Ovary (tissue), 7 donors: ENCODE measurements at regions not wholly inside any gene's neighbourhood (a gene's known extent, or its start where the extent isn't known, plus 50 kb on each side); places are given as distances from the start of the nearest gene placed in this dataset.

Experiments
- DNase-seq, 5 donors: peaks; one replicate each; pipeline ENCODE4 v3.0.0-alpha.2; 2019 to 2020
- H3K27ac ChIP-seq, 2 donors: fragments of 200-600 bp; one replicate each; pipeline versions ENCODE4 v1.5.1 to v1.8.0; 2019 to 2022
- H3K27me3 ChIP-seq: fragments of 200-600 bp; one replicate; pipeline ENCODE4 v1.8.0; 2022
- H3K36me3 ChIP-seq: fragments of 200-600 bp; sonication (generic); one replicate; pipeline ENCODE4 v1.5.1; 2019
- H3K4me1 ChIP-seq: one replicate; pipeline ENCODE4 v1.8.1; 2013; ENCODE audit warnings: mild to moderate bottlenecking, moderate library complexity; ENCODE audit not compliant: insufficient read depth
- H3K4me3 ChIP-seq: fragments of 200-600 bp; sonication (generic); one replicate; pipeline ENCODE4 v1.5.1; 2017
- H3K9me3 ChIP-seq, 2 donors: fragments of 200-600 bp in 1 of 2; sonication (generic) in 1 of 2; one replicate each; pipeline versions ENCODE4 v1.5.1 to v1.8.1; 2013 to 2019; ENCODE audit warnings: mild to moderate bottlenecking in 1 of 2, moderate library complexity in 1 of 2
- EP300 ChIP-seq: sonication (generic); formaldehyde crosslinking; IDR thresholded peaks from one replicate; pipeline ENCODE4 v1.6.1; 2017; ENCODE audit warnings: antibody characterized with exemption
- POLR2A ChIP-seq: fragments of 450-650 bp; IDR thresholded peaks from one replicate; pipeline ENCODE4 v1.6.1; 2017; ENCODE audit warnings: antibody characterized with exemption, mild to moderate bottlenecking, moderate library complexity
- WGBS, 3 donors: extraction: QIAGEN DNeasy Blood & Tissue Kit in 1 of 3; methylation state at CpG; one replicate each; pipeline versions ENCODE4 v1.1.5 to v1.1.7; 2013 to 2017; 5-methylcytosine and 5-hydroxymethylcytosine counted together
- intact Hi-C, 4 donors: fragments of 100-400 bp; cut with DNase I; formaldehyde crosslinking; loops; one replicate each; pipeline versions ENCODE4 v1.11.0 to v1.15.1; 2022 to 2023
- TF ChIP-seq, protein P1 (sequence below), 3 donors: fragments of 450-650 bp in 2 of 3; fragments of 200-600 bp in 1 of 3; IDR thresholded peaks; one replicate each; pipeline versions ENCODE4 v1.5.1 to v1.8.0; 2016 to 2022; ENCODE audit warnings: antibody characterized with exemption in 3 of 3, mild to moderate bottlenecking in 1 of 3
- donor health status: DM: no; HTN: no; CAD: no; lungs with moderate emphysema.
- donor health status: DM: no; HTN: no; CAD: no.
- donor health status: Bipolar disorder and iron deficiency.
- donor health status: DM: no; HTN: no; CAD: no.
- donor health status: DM: yes; HTN: yes; CAD: no.

DNA sequence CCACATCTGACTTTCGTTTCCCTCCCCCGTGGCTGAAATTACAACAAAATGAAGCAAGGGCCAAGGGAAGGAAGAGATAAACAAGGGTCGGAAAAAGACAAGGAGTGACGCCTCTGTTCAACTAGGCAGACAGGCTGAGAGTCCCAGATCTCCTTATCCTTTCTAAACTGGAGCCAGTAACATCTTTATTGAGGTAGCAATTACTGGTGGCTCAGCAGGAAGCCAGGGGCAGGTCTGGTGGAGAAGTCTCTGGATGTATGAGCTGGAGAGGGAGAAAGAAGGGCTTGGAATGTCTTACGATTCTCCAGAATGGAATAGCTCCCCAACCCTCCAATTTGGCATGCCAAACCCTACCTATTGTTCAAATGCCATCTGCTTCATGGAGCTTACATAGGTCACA is 190.8 kb upstream of the BRINP1 start:
- TF ChIP-seq, protein P1, sequence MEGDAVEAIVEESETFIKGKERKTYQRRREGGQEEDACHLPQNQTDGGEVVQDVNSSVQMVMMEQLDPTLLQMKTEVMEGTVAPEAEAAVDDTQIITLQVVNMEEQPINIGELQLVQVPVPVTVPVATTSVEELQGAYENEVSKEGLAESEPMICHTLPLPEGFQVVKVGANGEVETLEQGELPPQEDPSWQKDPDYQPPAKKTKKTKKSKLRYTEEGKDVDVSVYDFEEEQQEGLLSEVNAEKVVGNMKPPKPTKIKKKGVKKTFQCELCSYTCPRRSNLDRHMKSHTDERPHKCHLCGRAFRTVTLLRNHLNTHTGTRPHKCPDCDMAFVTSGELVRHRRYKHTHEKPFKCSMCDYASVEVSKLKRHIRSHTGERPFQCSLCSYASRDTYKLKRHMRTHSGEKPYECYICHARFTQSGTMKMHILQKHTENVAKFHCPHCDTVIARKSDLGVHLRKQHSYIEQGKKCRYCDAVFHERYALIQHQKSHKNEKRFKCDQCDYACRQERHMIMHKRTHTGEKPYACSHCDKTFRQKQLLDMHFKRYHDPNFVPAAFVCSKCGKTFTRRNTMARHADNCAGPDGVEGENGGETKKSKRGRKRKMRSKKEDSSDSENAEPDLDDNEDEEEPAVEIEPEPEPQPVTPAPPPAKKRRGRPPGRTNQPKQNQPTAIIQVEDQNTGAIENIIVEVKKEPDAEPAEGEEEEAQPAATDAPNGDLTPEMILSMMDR (IDR thresholded peaks at IDR 0.05), result no peak
- TF ChIP-seq EP300, result no peak
- Histone ChIP-seq H3K4me1 (peaks cover 1% of the 10 kb centered on the region), H3K27me3 (no peaks in the 10 kb centered on the region), H3K4me3 (no peak overlapping the region), H3K36me3 (no peaks in the 10 kb centered on the region), H3K9me3 (no peaks in the 10 kb centered on the region), H3K27ac (no peak overlapping the region)
- 34 to 45% (median 36%) methylated on average over 5 of the region's 5 CpGs for WGBS, 3 donors
- no peak for DNase-seq
- intact Hi-C loops, result loop anchor here in 2 of 4 donors (5.0 to 10.0 kb wide), 3 partner anchors 407 to 915 kb away; no protein-coding TSS in a partner anchor

DNA sequence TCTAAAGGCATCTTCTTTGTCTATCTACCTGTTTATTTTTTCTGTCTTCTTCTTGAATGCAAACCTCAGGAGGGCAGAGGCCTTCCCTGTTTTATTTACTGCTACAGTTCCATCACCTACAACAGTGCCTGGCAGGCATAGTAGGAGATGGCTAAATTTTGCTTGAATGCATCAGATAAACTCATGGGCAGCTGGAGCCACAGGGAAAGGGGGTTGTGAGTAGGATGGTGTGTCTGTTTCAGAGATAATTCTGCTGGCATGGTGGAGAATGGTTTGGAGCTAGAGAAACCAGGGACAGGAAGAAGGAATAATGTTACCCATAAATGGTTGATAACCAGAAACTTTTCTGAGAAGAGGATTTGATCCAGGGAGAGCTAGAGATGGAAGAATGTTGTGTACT is 189.8 kb upstream of the BRINP1 start:
- intact Hi-C loops, result loop anchor here in 2 of 4 donors (5.0 to 10.0 kb wide), 3 partner anchors 408 to 916 kb away; no protein-coding TSS in a partner anchor
- Histone ChIP-seq H3K27me3 (no peaks in the 10 kb centered on the region), H3K4me3 (no peak overlapping the region), H3K27ac (no peak overlapping the region), H3K4me1 (peaks cover 1% of the 10 kb centered on the region), H3K36me3 (no peaks in the 10 kb centered on the region), H3K9me3 (no peaks in the 10 kb centered on the region)
- DNase-seq, result no peak
- TF ChIP-seq EP300, result no peak
- TF ChIP-seq, protein P1 (IDR thresholded peaks at IDR 0.05), result no peak
- TF ChIP-seq POLR2A, result no peak

DNA sequence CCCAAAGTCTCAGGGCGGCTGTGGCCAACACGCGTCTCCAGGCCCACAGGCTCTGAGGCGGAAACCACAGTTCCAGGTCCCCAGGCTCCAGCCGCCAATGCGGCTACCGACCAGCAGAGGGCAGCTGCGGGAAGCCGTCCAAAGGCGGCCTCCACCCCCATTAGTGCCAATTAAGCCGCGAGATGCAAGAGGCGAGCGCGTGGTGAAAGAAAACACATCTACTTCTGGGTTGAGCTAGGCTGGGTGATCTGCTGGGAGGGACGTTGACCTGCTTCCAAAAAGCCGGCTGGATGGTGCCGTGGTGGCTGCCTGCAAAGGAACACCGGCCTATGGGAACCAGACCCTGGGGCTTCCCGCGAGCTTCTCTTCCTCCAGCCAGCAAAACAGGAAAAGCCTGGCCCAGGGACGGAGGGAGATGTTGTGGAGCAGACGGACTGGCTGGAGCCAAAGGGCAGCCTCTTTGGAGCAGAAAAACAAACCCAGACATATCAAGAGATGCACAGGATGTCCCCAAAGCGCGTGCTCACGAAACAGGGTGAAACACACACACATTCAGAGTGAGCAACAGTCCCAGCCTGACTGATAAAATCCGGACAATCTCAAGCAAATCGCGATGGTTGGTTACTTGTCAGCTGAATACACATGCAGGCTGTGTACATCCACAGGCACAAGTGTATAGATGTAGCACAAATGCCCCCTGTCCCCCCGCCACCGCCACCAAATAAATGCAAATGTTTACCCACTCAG is 187.1 kb upstream of the BRINP1 start:
- no peaks in the 10 kb centered on the region for H3K27me3 ChIP-seq
- H3K27ac ChIP-seq, result no peak overlapping the region
- no peaks in the 10 kb centered on the region for H3K36me3 ChIP-seq
- H3K4me3 ChIP-seq, result peak overlapping the region; percentile 12
- H3K9me3 ChIP-seq, result no peaks in the 10 kb centered on the region
- WGBS, 3 donors, result 8 to 10% (median 9%) methylated on average over 31 of the region's 31 CpGs
- peaks cover 1% of the 10 kb centered on the region for H3K4me1 ChIP-seq
- peak; percentile 50 to 87 (median 71) for DNase-seq
- intact Hi-C loops, result loop anchor here in 2 of 4 donors (5.0 to 10.0 kb wide), 3 partner anchors 411 to 918 kb away; no protein-coding TSS in a partner anchor
- TF ChIP-seq EP300 (no peak), POLR2A (no peak)
- TF ChIP-seq, protein P1 (IDR thresholded peaks at IDR 0.05), result peak; percentile 52 to 77 (median 67)

DNA sequence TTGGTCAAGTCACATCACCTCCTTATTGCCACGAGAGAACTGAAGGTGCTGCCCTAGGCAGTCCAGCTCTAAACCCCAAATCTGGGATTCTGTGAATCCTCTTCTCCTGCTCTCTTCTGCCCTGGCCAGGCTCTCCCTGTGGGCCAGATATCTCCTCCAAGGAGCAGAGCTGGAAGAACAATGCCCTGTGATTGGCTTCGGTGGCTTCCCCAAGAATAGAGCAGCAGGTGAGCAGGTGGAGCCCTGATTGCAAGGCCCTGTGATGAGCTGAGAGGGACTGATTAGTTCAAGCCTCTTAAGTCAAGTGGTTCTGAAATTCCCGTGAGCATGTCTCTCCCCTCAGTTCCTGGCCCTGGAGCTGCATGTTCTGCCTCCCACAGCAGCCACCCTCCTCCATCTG is 175.3 kb upstream of the BRINP1 start:
- no peaks in the 10 kb centered on the region for H3K9me3 ChIP-seq
- 76 to 87% (median 81%) methylated on average over 3 of the region's 3 CpGs for WGBS, 3 donors
- H3K4me1 ChIP-seq, result no peaks in the 10 kb centered on the region
- no peaks in the 10 kb centered on the region for H3K27me3 ChIP-seq
- no peak overlapping the region for H3K4me3 ChIP-seq
- no peak for DNase-seq
- intact Hi-C loops, result no loop called here
- TF ChIP-seq, protein P1 (IDR thresholded peaks at IDR 0.05), result no peak
- TF ChIP-seq EP300 (no peak), POLR2A (no peak)
- no peak overlapping the region for H3K27ac ChIP-seq
- H3K36me3 ChIP-seq, result no peaks in the 10 kb centered on the region
